ENCODE measurements at regions not wholly inside any gene's neighbourhood (a gene's known extent, or its start where the extent isn't known, plus 50 kb on each side); places are given as distances from the start of the nearest gene placed in this dataset.

DNA sequence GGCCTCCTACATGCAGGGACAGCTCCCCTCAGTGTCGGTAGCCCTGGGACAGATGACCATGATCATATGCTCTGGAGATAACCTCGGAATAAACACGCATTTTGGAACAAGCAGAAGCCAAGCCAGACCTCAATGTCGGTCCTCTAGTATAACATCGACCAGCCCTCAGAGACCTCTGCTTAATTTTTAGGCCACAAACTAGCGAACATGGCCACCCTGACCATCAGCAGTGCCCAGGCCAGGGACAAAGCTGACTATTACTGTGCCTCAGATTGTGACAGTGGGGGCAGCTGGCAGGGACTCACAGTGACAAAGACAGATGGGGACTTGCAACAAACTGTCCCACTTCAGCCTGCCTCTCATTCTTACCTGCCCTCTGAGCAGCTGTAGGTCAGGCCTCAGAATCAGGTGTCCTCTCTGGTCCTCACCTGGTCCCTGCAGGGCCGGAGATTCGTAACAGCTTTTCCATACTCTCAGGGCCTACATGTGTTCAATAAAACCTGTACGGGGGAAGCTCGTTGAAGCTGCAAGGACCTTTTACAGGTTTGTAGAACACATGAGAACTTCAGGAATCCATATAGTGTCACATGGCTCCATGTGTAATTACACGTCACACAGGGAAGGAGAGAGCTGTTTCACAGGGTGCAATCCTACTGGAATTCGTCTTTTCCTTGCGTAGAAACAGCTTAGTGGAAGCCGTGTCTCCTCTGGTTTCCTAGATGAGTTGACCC, 72.8 kb upstream of the IGLL5 start:
- Histone ChIP-seq H3K9me3 (ENCODE audit: insufficient read depth, low read depth) (no peaks in the 10 kb centered on the region), H3F3A (ENCODE audit: insufficient read depth, low read depth) (no peaks in the 10 kb centered on the region), H3K4me1 (replicated peaks; ENCODE audit: insufficient read depth) (no peaks in the 10 kb centered on the region), H3K27me3 (ENCODE audit: insufficient read depth, low read depth) (peaks cover 40% of the 10 kb centered on the region), H3K36me3 (ENCODE audit: low read depth) (no peaks in the 10 kb centered on the region), H3K4me3 (no peak overlapping the region), H3K27ac (no peak overlapping the region), H2AFZ (no peak overlapping the region), H3K79me2 (ENCODE audit: low read depth) (no peaks in the 10 kb centered on the region), H3K4me2 (no peak overlapping the region), H3K9me2 (ENCODE audit: insufficient read depth) (no peaks in the 10 kb centered on the region), H4K20me1 (ENCODE audit: insufficient read depth) (no peaks in the 10 kb centered on the region)
- POLR2A ChIA-PET (ENCODE audit: unreplicated experiment), result no interaction called here
- CTCF ChIA-PET, result no interaction called here
- BruUV-seq (replicated peaks), result no TSS peak
- no peak for DNase-seq
- intact Hi-C loops (cut with micrococcal nuclease; ENCODE audit: unreplicated experiment), result no loop called here
- TF ChIP-seq, protein P1, sequence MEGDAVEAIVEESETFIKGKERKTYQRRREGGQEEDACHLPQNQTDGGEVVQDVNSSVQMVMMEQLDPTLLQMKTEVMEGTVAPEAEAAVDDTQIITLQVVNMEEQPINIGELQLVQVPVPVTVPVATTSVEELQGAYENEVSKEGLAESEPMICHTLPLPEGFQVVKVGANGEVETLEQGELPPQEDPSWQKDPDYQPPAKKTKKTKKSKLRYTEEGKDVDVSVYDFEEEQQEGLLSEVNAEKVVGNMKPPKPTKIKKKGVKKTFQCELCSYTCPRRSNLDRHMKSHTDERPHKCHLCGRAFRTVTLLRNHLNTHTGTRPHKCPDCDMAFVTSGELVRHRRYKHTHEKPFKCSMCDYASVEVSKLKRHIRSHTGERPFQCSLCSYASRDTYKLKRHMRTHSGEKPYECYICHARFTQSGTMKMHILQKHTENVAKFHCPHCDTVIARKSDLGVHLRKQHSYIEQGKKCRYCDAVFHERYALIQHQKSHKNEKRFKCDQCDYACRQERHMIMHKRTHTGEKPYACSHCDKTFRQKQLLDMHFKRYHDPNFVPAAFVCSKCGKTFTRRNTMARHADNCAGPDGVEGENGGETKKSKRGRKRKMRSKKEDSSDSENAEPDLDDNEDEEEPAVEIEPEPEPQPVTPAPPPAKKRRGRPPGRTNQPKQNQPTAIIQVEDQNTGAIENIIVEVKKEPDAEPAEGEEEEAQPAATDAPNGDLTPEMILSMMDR (conservative IDR thresholded peaks at IDR 0.05), result no peak
- TF ChIP-seq EZH2 (IDR thresholded peaks at IDR 0.05; ENCODE audit: low read depth), result no peak

DNA sequence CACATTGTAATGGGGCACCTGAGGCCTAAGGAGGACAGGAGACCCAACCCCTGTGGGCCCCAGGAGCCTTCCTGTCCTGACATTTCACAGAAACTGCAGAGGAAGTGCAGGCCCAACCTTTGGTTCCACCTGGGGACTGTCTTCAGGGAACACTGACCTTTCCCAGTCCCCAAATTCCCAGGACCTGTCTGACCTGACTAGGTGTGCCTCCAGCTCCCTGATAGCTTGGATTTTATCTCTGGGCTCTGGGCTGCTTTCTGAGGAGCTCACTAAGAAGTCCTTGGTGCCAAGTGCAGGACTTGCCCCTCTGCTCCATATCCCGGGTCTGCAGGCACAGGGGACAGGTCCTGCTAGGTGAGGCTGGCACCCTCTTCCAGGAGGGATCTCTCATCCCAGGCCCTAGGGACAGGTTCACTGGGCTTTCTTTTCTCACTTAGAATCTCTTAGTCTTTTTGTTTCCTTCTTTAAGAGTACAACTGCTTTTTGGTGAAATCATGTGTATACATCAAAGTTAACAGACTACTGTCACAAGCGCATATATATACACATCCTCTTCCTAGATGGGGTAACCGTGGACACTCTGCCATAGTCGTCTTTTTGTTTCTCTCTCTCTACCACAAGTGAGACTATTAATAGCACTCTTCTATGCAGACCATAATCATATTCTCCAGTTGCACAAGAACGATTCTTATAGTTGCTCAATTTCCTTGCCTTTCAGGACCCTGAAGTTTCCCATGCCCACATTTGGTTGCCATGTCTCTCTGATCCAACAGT, 72.0 kb upstream of the IGLL5 start:
- Histone ChIP-seq H3K4me2 (no peak overlapping the region), H3K4me1 (replicated peaks; ENCODE audit: insufficient read depth) (no peaks in the 10 kb centered on the region), H3K79me2 (ENCODE audit: low read depth) (no peaks in the 10 kb centered on the region), H4K20me1 (ENCODE audit: insufficient read depth) (no peaks in the 10 kb centered on the region), H3K27me3 (ENCODE audit: insufficient read depth, low read depth) (peaks cover 42% of the 10 kb centered on the region), H3K36me3 (ENCODE audit: low read depth) (no peaks in the 10 kb centered on the region), H3K9me2 (ENCODE audit: insufficient read depth) (no peaks in the 10 kb centered on the region), H3K4me3 (no peak overlapping the region), H2AFZ (no peak overlapping the region), H3F3A (ENCODE audit: insufficient read depth, low read depth) (no peaks in the 10 kb centered on the region), H3K27ac (no peak overlapping the region), H3K9me3 (ENCODE audit: insufficient read depth, low read depth) (no peaks in the 10 kb centered on the region)
- intact Hi-C loops (cut with micrococcal nuclease; ENCODE audit: unreplicated experiment), result no loop called here
- no peak for TF ChIP-seq EZH2 (IDR thresholded peaks at IDR 0.05; ENCODE audit: low read depth)
- TF ChIP-seq, protein P1 (conservative IDR thresholded peaks at IDR 0.05), result no peak
- POLR2A ChIA-PET (ENCODE audit: unreplicated experiment), result no interaction called here
- CTCF ChIA-PET, result no interaction called here
- BruUV-seq (replicated peaks), result no TSS peak
- DNase-seq, result no peak

DNA sequence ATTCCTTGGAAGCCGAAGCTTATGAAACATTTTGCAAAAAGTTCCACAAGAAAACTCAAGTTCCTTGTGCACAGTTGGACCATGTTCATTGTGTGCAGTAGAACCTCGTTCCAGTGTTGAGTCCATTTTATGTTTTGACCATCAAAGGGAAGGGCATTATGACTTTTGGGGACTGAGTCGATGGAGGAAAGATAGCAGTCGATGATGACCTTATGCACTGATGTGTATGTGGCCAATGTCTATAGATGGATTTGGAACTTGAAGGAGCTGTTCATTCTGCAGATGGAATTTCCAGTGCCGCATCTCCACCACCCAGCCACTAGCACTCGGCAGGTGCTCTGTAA, 71.5 kb upstream of the IGLL5 start:
- TF ChIP-seq, protein P1 (conservative IDR thresholded peaks at IDR 0.05), result no peak
- TF ChIP-seq EZH2 (IDR thresholded peaks at IDR 0.05; ENCODE audit: low read depth), result no peak
- H3K36me3 ChIP-seq (ENCODE audit: low read depth), result no peaks in the 10 kb centered on the region
- no peaks in the 10 kb centered on the region for H3K9me3 ChIP-seq (ENCODE audit: insufficient read depth, low read depth)
- peaks cover 43% of the 10 kb centered on the region for H3K27me3 ChIP-seq (ENCODE audit: insufficient read depth, low read depth)
- no TSS peak for BruUV-seq (replicated peaks)
- H3K9me2 ChIP-seq (ENCODE audit: insufficient read depth), result no peaks in the 10 kb centered on the region
- H3K4me1 ChIP-seq (replicated peaks; ENCODE audit: insufficient read depth), result no peaks in the 10 kb centered on the region
- POLR2A ChIA-PET (ENCODE audit: unreplicated experiment), result no interaction called here
- no peak for DNase-seq
- H4K20me1 ChIP-seq (ENCODE audit: insufficient read depth), result no peaks in the 10 kb centered on the region
- H3F3A ChIP-seq (ENCODE audit: insufficient read depth, low read depth), result no peaks in the 10 kb centered on the region
- no peak overlapping the region for H3K4me2 ChIP-seq
- intact Hi-C loops (cut with micrococcal nuclease; ENCODE audit: unreplicated experiment), result no loop called here
- H2AFZ ChIP-seq, result no peak overlapping the region
- no peak overlapping the region for H3K4me3 ChIP-seq
- CTCF ChIA-PET, result no interaction called here
- no peaks in the 10 kb centered on the region for H3K79me2 ChIP-seq (ENCODE audit: low read depth)
- H3K27ac ChIP-seq, result no peak overlapping the region

All from PC-9 (cell line).